IPS DF 4.7 (cell line): ENCODE measurements at regions not wholly inside any gene's neighbourhood (a gene's known extent, or its start where the extent isn't known, plus 50 kb on each side); places are given as distances from the start of the nearest gene placed in this dataset.

Source experiments
- DNase-seq: peaks from one replicate; pipeline ENCODE4 v3.0.0-alpha.2; 2013; ENCODE audit warnings: low spot score; ENCODE audit errors: extremely low read depth

GRCh38 chr17:79473876-79474440, 136.9 kb downstream of the RBFOX3 start:
- no peak for DNase-seq

GRCh38 chr17:79473111-79473875, 137.6 kb downstream of the RBFOX3 start:
- DNase-seq = no peak

DNA sequence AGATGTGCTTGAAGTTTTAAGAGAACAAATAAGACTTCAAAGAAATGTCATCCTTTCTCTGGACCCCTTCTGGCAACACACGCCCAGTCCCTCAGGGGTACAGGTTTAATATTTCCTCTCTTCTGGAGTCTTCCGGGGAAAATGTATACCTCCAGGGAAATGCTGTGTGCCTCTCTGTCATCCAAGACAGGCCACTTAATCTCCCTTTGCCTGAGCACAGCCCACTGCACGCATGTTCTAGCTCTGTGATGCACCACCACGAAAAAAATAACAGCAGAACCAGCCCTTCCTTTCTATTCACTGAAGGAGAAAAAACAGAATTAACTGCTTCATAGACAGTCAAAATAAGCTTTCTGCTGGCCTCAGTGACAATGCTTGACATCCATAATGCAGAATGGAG, 140.1 kb downstream of the RBFOX3 start:
- no peak for DNase-seq

DNA sequence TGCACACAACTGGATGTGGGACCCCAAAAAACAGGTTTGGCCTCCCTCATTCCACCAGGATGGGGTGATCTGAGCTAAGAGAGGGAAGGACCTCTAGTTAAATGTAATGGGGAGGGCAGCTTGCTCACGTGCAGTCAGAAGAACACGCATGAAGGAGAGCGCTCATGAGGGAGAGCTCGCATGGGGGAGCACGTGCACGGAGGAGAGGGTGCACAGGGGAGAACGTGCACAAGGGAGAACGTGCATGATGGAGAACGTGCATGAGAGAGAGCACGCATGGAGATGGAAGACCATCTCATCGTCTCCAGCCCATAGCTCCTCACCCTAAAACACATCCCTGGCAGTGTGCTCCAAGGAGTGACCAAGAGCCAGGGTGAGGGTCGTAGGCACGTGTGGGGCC, 141.2 kb downstream of the RBFOX3 start:
- no peak for DNase-seq

DNA sequence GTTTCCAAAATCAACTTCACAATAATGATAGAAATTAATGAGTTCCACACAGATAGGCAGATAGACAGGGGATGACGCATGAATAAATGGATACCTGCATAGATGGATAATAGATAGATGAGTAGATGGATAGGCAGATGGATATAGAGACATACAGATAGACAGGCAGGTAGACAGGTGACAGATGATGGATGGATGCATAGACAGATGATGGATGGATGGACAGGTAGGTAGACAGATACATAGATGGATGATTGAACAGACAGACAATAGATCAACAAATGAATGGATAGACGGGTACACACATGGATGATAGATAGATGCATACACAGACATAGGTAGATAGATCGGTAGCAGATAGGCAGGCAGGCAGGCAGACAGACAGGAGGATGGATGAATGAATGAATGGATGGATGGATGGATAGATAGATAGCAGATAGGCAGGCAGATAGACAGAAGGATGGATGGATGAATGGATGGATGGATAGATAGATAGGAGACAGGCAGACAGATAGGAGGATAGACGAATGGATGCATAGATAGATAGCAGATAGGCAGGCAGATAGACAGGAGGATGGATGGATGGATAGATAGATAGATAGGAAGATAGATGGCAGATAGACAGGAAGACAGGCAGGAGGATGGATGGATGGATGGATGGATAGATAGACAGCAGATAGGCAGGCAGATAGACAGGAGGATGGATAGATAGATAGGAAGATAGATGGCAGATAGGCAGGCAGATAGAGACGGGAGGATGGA, 142.5 kb downstream of the RBFOX3 start:
- no peak for DNase-seq

GRCh38 chr17:79466562-79467350, 144.1 kb downstream of the RBFOX3 start:
- no peak for DNase-seq

DNA sequence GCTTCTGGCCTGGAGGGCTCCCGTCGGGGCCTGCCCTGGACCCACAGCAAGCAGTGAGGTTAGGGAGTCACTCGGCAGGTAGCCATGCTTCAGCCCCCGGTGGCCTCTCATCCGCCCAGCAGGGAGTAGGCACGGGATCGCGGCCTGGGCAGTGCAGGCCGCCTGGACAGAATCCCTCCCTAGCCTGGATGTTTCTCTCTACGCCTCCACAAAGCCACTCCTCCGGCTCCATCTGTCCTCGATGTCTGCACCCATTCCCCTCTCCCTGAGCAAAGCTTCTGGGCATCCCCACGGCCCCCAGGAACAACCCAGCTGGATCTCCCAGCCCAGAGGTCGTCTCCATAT, 145.2 kb downstream of the RBFOX3 start:
- no peak for DNase-seq

- no peak for DNase-seq
These were observed 145.7 kb downstream of the RBFOX3 start for GRCh38 chr17:79465011-79465680.

DNA sequence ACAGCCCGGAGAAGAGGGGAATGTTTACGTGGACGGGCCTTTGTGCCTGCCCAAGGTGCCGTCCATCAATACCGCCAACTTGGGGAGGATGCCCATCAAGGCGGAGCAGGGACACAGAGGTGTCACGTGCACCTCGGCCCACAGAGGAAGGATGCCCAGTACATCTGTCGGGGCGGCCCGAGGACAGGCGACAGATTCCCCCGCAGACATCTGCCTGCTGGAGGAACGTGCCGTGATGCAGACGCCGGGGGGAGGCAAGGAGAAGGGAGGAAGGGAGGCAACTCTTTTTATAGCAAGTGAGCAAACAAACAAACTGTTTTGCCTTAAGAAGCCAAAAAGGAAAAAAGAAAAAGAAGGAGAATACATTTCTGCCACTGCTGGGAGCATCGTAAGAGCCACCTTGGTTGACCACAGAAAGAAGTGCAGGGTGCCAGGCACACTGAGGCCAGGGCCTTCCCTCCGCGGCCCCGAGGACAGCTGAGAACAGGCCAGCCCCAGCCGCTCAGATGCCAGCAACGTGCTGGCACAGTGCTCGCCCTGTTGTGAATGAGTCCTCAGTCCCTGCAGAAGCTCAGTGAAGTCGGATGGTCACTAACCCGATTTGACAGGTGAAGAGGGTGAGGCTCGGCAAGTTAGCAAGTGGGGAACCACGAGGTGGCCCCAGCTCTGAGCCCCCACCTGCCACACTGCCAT, 146.4 kb downstream of the RBFOX3 start:
- no peak for DNase-seq

DNA sequence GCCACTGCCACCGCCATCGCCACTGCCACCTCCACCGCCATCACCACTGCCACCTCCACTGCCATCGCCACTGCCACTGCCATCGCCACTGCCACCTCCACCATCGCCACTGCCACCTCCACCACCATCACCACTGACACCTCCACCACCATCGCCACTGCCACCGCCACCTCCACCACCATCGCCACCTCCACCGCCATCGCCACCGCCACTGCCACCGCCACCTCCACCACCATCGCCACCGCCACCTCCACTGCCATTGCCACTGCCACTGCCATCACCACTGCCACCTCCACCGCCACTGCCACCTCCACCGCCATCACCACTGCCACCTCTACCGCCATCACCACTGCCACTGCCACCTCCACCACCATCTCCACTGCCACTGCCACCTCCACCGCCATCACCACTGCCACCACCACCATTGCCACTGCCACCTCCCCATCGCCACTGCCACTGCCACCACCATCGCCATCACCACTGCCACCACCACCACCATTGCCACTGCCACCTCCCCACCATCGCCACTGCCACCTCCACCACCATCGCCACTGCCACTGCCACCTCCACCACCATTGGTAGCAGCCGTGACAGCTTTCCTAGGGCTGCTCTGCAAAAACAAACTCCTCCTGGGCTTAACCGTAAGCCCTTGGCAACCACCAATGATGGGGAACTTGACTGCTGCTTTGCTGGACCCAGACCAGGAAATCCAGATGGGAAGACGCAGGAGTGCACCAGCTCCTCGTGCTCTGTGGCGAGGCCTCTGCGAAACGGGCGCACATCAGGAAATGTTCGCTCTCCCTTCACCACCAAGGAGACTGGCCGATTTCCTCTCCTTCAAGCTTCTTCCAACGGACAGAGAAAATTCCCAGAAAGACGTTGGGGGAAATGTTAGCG, 147.2 kb downstream of the RBFOX3 start:
- DNase-seq = no peak

- no peak for DNase-seq
These were observed 149.8 kb downstream of the RBFOX3 start for GRCh38 chr17:79461041-79461440.

DNA sequence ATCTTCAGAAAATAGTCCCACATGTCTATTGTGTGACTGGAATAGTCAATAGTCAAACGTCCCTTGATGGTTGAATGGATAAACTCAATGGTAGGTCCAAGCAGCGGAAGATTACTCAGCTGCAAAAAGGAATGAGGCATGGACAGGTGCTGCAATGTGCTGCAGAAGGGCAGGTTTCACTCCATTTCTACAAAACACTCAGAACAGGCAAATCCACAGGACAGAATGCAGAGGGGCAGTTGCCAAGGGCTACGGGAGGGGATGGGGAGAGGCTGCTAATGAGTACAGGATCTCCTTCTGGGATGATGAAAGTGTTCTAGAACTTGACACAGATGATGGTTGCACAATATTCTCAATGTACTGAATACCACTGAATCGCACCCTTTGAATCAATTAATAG, 151.0 kb downstream of the RBFOX3 start:
- no peak for DNase-seq

- no peak for DNase-seq
These were observed 151.7 kb downstream of the RBFOX3 start for GRCh38 chr17:79459003-79459655.

DNA sequence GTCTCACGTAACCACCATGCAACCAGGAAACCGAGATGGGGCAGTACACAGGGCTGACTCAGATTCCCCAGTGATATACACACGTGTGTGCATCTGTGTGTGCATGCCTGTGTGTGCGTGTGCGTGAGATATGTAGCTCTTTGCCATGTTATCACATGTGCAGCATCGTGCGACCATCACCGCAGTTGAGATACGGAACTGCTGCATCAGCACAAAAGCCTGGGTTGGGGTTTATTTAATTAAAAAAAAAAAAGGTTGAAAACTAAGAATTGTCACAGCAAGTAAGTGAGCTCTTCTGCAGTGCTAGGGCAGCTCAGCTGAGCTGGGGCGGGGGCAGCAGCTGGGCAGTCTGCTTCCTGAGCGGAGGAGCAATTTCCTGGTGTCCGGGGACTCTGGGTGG, 152.5 kb downstream of the RBFOX3 start:
- DNase-seq = no peak

- DNase-seq = no peak
These were observed 153.0 kb downstream of the RBFOX3 start for GRCh38 chr17:79457889-79458288.

- DNase-seq = no peak
These were observed 153.5 kb downstream of the RBFOX3 start for GRCh38 chr17:79457376-79457775.

- DNase-seq = no peak
These were observed 155.2 kb downstream of the RBFOX3 start for GRCh38 chr17:79455636-79456035.

- no peak for DNase-seq
These were observed 156.0 kb downstream of the RBFOX3 start for GRCh38 chr17:79454826-79455225.

- DNase-seq = no peak
These were observed 157.4 kb downstream of the RBFOX3 start for GRCh38 chr17:79453481-79453880.
